GM23338 (cell line): ENCODE measurements at regions not wholly inside any gene's neighbourhood (a gene's known extent, or its start where the extent isn't known, plus 50 kb on each side); places are given as distances from the start of the nearest gene placed in this dataset.

Experiments
- ATAC-seq: fragments of 200-7000 bp; cut with Tn5 transposase; 3 replicates; pipeline ENCODE4 v1.9.1; 2020
- DNase-seq: peaks from one replicate; pipeline ENCODE4 v3.0.0-alpha.2; 2015; ENCODE audit warnings: low spot score
- H2AFZ ChIP-seq: fragments of 200-600 bp; sonication (generic); 2 replicates; pipeline ENCODE4 v1.8.0; 2016; ENCODE audit warnings: antibody characterized with exemption, mild to moderate bottlenecking, moderate library complexity
- H3F3A ChIP-seq: fragments of 200-600 bp; sonication (generic); replicated peaks from 2 replicates; pipeline ENCODE4 v1.8.0; 2017; ENCODE audit warnings: antibody characterized with exemption, mixed run types, low read depth
- H3K27ac ChIP-seq: fragments of 200-600 bp; sonication (generic); 2 replicates; pipeline ENCODE4 v1.6.1; 2016; ENCODE audit warnings: low read depth
- H3K27me3 ChIP-seq: fragments of 200-600 bp; sonication (generic); 2 replicates; pipeline ENCODE4 v1.8.0; 2016; ENCODE audit warnings: mild to moderate bottlenecking, mixed run types, moderate library complexity; ENCODE audit not compliant: insufficient read depth
- H3K36me3 ChIP-seq: fragments of 200-600 bp; sonication (generic); 2 replicates; pipeline ENCODE4 v1.8.0; 2016; ENCODE audit warnings: mild to moderate bottlenecking; ENCODE audit not compliant: insufficient read depth
- H3K4me1 ChIP-seq: fragments of 200-600 bp; sonication (generic); 2 replicates; pipeline ENCODE4 v1.8.0; 2016; ENCODE audit warnings: mild to moderate bottlenecking, moderate library complexity; ENCODE audit not compliant: insufficient read depth
- H3K4me2 ChIP-seq: fragments of 200-600 bp; sonication (generic); 2 replicates; pipeline ENCODE4 v1.7.1; 2017; ENCODE audit warnings: mixed run types
- H3K4me3 ChIP-seq: fragments of 200-600 bp; sonication (generic); 2 replicates; pipeline ENCODE4 v1.6.1; 2016; ENCODE audit warnings: mixed run types
- H3K79me2 ChIP-seq: fragments of 200-600 bp; sonication (generic); replicated peaks from 2 replicates; pipeline ENCODE4 v1.8.0; 2017; ENCODE audit warnings: mild to moderate bottlenecking; ENCODE audit not compliant: insufficient read depth
- H3K9me2 ChIP-seq: fragments of 200-600 bp; sonication (generic); 2 replicates; pipeline ENCODE4 v1.8.0; 2017; ENCODE audit not compliant: insufficient read depth
- H4K20me1 ChIP-seq: fragments of 200-600 bp; sonication (generic); replicated peaks from 2 replicates; pipeline ENCODE4 v1.8.0; 2017; ENCODE audit warnings: mild to moderate bottlenecking; ENCODE audit not compliant: insufficient read depth
- H3K27ac Mint-ChIP-seq: 2 replicates; pipeline ENCODE4 v1.8.0; 2020; ENCODE audit warnings: inconsistent platforms, mild to moderate bottlenecking, moderate library complexity, mixed read lengths
- H3K27me3 Mint-ChIP-seq: 3 replicates; pipeline ENCODE4 v1.8.0; 2022; ENCODE audit warnings: low read depth, mild to moderate bottlenecking, moderate library complexity, mixed read lengths, inconsistent platforms; ENCODE audit not compliant: insufficient read depth, poor library complexity
- H3K36me3 Mint-ChIP-seq: 3 replicates; pipeline ENCODE4 v1.8.0; 2021; ENCODE audit warnings: low read depth, mild to moderate bottlenecking, inconsistent platforms, moderate library complexity, mixed read lengths
- H3K4me1 Mint-ChIP-seq: 3 replicates; pipeline ENCODE4 v1.8.0; 2020; ENCODE audit warnings: mild to moderate bottlenecking, inconsistent platforms, mixed read lengths
- H3K4me3 Mint-ChIP-seq: 3 replicates; pipeline ENCODE4 v1.8.0; 2021; ENCODE audit warnings: moderate library complexity, mild to moderate bottlenecking, inconsistent platforms, mixed read lengths
- H3K9me3 Mint-ChIP-seq: 3 replicates; pipeline ENCODE4 v1.8.0; 2020; ENCODE audit warnings: moderate library complexity, mild to moderate bottlenecking, inconsistent platforms, mixed read lengths
- CREB1 ChIP-seq: fragments of 250-450 bp; sonication (Bioruptor Pico); IDR thresholded peaks from 2 replicates; pipeline ENCODE4 v1.5.0; 2020; ENCODE audit warnings: low read depth, mild to moderate bottlenecking, moderate library complexity
- JUNB ChIP-seq: IDR thresholded peaks from one replicate; pipeline ENCODE4 v1.6.1; 2016; ENCODE audit warnings: antibody characterized with exemption; ENCODE audit not compliant: unreplicated experiment
- TF ChIP-seq, protein P1 (sequence below), 2 experiments: fragments of 200-600 bp in 1 of 2; sonication (generic) in 1 of 2; conservative IDR thresholded peaks; 2 replicates each; pipeline versions ENCODE4 v1.5.1 to v1.6.1; 2016 to 2017; ENCODE audit warnings: antibody characterized with exemption in 2 of 2, low read depth in 2 of 2, mild to moderate bottlenecking in 2 of 2, moderate library complexity in 1 of 2
- TF ChIP-seq, protein P2 (sequence below): fragments of 250-450 bp; sonication (Bioruptor Pico); IDR thresholded peaks from 2 replicates; pipeline ENCODE4 v1.5.0; 2020; ENCODE audit warnings: mild to moderate bottlenecking, moderate library complexity

DNA sequence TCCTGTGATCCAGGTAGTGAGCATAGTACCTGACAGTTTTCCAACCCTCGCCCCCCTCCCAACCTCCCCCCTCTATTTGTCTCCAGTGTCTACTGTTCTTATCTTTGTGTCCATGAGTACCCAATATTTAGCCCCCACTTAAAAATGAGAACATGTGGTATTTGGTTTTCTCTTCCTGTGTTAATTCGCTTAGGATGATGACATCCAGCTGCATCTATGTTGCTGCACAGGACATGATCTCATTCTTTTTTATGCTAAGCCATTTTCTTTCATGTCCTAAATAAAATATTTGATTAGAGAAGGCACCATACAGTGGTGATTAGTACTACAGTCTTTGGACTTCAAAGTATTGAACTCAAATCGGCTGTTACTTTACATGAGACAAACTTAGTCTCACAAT lies 1087.9 kb downstream of the CBLN2 start:
- Histone ChIP-seq H3F3A (no peaks in the 10 kb centered on the region), H2AFZ (no peak overlapping the region), H3K79me2 (no peaks in the 10 kb centered on the region), H3K9me2 (no peaks in the 10 kb centered on the region), H3K27ac (no peak overlapping the region), H3K36me3 (peaks cover 8% of the 10 kb centered on the region; the same call in 1 of the 2 replicates), H3K4me3 (no peak overlapping the region), H3K27me3 (peaks cover 3% of the 10 kb centered on the region; the same call in 1 of the 2 replicates), H4K20me1 (no peaks in the 10 kb centered on the region), H3K4me2 (no peak overlapping the region), H3K4me1 (no peaks in the 10 kb centered on the region)
- Mint-ChIP-seq H3K9me3 (peaks cover 76% of the 10 kb centered on the region), H3K36me3 (peaks cover 13% of the 10 kb centered on the region; the same call in 2 of the 3 replicates), H3K4me1 (no peaks in the 10 kb centered on the region), H3K27me3 (no peaks in the 10 kb centered on the region), H3K27ac (no peak overlapping the region), H3K4me3 (no peak overlapping the region)
- TF ChIP-seq, protein P1, sequence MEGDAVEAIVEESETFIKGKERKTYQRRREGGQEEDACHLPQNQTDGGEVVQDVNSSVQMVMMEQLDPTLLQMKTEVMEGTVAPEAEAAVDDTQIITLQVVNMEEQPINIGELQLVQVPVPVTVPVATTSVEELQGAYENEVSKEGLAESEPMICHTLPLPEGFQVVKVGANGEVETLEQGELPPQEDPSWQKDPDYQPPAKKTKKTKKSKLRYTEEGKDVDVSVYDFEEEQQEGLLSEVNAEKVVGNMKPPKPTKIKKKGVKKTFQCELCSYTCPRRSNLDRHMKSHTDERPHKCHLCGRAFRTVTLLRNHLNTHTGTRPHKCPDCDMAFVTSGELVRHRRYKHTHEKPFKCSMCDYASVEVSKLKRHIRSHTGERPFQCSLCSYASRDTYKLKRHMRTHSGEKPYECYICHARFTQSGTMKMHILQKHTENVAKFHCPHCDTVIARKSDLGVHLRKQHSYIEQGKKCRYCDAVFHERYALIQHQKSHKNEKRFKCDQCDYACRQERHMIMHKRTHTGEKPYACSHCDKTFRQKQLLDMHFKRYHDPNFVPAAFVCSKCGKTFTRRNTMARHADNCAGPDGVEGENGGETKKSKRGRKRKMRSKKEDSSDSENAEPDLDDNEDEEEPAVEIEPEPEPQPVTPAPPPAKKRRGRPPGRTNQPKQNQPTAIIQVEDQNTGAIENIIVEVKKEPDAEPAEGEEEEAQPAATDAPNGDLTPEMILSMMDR (conservative IDR thresholded peaks at IDR 0.05; ENCODE audit: low read depth in 2 of 2) = no peak
- TF ChIP-seq, protein P2, sequence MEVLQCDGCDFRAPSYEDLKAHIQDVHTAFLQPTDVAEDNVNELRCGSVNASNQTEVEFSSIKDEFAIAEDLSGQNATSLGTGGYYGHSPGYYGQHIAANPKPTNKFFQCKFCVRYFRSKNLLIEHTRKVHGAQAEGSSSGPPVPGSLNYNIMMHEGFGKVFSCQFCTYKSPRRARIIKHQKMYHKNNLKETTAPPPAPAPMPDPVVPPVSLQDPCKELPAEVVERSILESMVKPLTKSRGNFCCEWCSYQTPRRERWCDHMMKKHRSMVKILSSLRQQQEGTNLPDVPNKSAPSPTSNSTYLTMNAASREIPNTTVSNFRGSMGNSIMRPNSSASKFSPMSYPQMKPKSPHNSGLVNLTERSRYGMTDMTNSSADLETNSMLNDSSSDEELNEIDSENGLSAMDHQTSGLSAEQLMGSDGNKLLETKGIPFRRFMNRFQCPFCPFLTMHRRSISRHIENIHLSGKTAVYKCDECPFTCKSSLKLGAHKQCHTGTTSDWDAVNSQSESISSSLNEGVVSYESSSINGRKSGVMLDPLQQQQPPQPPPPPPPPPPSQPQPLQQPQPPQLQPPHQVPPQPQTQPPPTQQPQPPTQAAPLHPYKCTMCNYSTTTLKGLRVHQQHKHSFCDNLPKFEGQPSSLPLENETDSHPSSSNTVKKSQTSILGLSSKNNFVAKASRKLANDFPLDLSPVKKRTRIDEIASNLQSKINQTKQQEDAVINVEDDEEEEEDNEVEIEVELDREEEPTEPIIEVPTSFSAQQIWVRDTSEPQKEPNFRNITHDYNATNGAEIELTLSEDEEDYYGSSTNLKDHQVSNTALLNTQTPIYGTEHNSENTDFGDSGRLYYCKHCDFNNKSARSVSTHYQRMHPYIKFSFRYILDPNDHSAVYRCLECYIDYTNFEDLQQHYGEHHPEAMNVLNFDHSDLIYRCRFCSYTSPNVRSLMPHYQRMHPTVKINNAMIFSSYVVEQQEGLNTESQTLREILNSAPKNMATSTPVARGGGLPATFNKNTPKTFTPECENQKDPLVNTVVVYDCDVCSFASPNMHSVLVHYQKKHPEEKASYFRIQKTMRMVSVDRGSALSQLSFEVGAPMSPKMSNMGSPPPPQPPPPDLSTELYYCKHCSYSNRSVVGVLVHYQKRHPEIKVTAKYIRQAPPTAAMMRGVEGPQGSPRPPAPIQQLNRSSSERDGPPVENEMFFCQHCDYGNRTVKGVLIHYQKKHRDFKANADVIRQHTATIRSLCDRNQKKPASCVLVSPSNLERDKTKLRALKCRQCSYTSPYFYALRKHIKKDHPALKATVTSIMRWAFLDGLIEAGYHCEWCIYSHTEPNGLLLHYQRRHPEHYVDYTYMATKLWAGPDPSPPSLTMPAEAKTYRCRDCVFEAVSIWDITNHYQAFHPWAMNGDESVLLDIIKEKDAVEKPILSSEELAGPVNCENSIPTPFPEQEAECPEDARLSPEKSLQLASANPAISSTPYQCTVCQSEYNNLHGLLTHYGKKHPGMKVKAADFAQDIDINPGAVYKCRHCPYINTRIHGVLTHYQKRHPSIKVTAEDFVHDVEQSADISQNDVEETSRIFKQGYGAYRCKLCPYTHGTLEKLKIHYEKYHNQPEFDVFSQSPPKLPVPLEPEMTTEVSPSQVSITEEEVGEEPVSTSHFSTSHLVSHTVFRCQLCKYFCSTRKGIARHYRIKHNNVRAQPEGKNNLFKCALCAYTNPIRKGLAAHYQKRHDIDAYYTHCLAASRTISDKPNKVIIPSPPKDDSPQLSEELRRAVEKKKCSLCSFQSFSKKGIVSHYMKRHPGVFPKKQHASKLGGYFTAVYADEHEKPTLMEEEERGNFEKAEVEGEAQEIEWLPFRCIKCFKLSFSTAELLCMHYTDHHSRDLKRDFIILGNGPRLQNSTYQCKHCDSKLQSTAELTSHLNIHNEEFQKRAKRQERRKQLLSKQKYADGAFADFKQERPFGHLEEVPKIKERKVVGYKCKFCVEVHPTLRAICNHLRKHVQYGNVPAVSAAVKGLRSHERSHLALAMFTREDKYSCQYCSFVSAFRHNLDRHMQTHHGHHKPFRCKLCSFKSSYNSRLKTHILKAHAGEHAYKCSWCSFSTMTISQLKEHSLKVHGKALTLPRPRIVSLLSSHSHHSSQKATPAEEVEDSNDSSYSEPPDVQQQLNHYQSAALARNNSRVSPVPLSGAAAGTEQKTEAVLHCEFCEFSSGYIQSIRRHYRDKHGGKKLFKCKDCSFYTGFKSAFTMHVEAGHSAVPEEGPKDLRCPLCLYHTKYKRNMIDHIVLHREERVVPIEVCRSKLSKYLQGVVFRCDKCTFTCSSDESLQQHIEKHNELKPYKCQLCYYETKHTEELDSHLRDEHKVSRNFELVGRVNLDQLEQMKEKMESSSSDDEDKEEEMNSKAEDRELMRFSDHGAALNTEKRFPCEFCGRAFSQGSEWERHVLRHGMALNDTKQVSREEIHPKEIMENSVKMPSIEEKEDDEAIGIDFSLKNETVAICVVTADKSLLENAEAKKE (CRISPR knock-in tag) = no peak
- no peak for TF ChIP-seq CREB1 (CRISPR knock-in tag)
- ATAC-seq (no peak), DNase-seq (no peak)

DNA sequence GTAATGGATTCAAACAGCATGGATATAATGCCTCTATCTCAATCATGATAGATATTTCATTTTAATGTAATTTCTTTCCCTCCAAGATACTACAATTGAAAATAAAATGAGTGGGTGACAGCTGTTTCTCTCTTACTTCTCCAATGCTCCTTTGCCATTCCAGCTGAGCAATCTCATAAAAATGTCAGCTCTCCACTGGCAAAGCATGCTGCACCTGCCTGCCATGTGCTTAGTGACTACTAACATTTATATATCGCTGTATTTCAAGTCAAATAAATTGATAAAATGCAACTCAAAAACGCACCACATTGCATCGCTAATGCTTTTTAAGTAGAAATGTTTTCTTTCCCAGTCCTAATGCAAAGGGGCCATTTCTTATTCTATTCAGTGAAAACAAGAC lies 1093.9 kb downstream of the CBLN2 start:
- Histone ChIP-seq H3K36me3 (0 out of 2 replicates have a peak, but pooled peaks cover 5% of the 10 kb centered on the region), H3K4me3 (no peak overlapping the region), H3K9me2 (no peaks in the 10 kb centered on the region), H3K4me2 (no peak overlapping the region), H3K4me1 (no peaks in the 10 kb centered on the region), H2AFZ (no peak overlapping the region), H3F3A (no peaks in the 10 kb centered on the region), H3K27me3 (peaks cover 3% of the 10 kb centered on the region; the same call in 1 of the 2 replicates), H4K20me1 (no peaks in the 10 kb centered on the region), H3K79me2 (no peaks in the 10 kb centered on the region), H3K27ac (no peak overlapping the region)
- H3K9me3 Mint-ChIP-seq = peaks cover 76% of the 10 kb centered on the region
- ATAC-seq = no peak
- no peak overlapping the region for H3K27ac Mint-ChIP-seq
- no peaks in the 10 kb centered on the region for H3K4me1 Mint-ChIP-seq
- DNase-seq = no peak
- no peak overlapping the region for H3K4me3 Mint-ChIP-seq
- no peaks in the 10 kb centered on the region for H3K27me3 Mint-ChIP-seq
- peaks cover 6% of the 10 kb centered on the region for H3K36me3 Mint-ChIP-seq
- TF ChIP-seq JUNB = no peak
- TF ChIP-seq, protein P2 (CRISPR knock-in tag) = no peak
